Activated CD4-positive, alpha-beta memory T cell treated with anti-CD3 and anti-CD28 coated beads, Interleukin-2, amount 10 ng/mL, durations not matched to agents 7 days and 5 days (primary cell): ENCODE measurements at regions not wholly inside any gene's neighbourhood (a gene's known extent, or its start where the extent isn't known, plus 50 kb on each side); places are given as distances from the start of the nearest gene placed in this dataset.

Experiments used
- CTCF ChIA-PET: fragments of 350-600 bp; sonication (Branson Sonifier 250); formaldehyde crosslinking; loops from one replicate; lab custom pipeline; 2021; ENCODE audit warnings: antibody characterized with exemption, inconsistent platforms; lab: Charles Lee
- POLR2A ChIA-PET: fragments of 350-600 bp; sonication (Branson Sonifier 250); formaldehyde crosslinking; loops from one replicate; lab custom pipeline; 2021; ENCODE audit warnings: antibody characterized with exemption; lab: Charles Lee
- DNase-seq: peaks from one replicate; pipeline ENCODE4 v3.0.0-alpha.2; 2020
- H3K27ac Mint-ChIP-seq: one replicate; pipeline ENCODE4 v1.8.0; 2021; ENCODE audit warnings: mild to moderate bottlenecking, mixed read lengths
- H3K27me3 Mint-ChIP-seq: one replicate; pipeline ENCODE4 v1.8.0; 2021; ENCODE audit warnings: mixed read lengths
- H3K36me3 Mint-ChIP-seq: one replicate; pipeline ENCODE4 v1.8.0; 2021; ENCODE audit warnings: low read depth, mixed read lengths
- H3K4me1 Mint-ChIP-seq: one replicate; pipeline ENCODE4 v1.8.0; 2021; ENCODE audit warnings: mixed read lengths
- H3K4me3 Mint-ChIP-seq: one replicate; pipeline ENCODE4 v1.8.0; 2021; ENCODE audit warnings: mild to moderate bottlenecking, mixed read lengths
- H3K9me3 Mint-ChIP-seq: one replicate; pipeline ENCODE4 v1.8.0; 2021; ENCODE audit warnings: mixed read lengths

- Mint-ChIP-seq H3K27ac (no peak overlapping the region), H3K4me3 (no peak overlapping the region), H3K9me3 (no peaks in the 10 kb centered on the region), H3K4me1 (no peaks in the 10 kb centered on the region), H3K36me3 (no peaks in the 10 kb centered on the region), H3K27me3 (peaks cover 3% of the 10 kb centered on the region)
- no peak for DNase-seq
- ChIA-PET POLR2A (no interaction called here), CTCF (no interaction called here)
Measured at GRCh38 chr2:234853729-234854128, 98.1 kb upstream of the SH3BP4 start.

GRCh38 chr2:234852941-234853340 lies 98.9 kb upstream of the SH3BP4 start:
- Mint-ChIP-seq H3K27ac (no peak overlapping the region), H3K36me3 (no peaks in the 10 kb centered on the region), H3K4me1 (no peaks in the 10 kb centered on the region), H3K27me3 (peaks cover 3% of the 10 kb centered on the region), H3K4me3 (no peak overlapping the region), H3K9me3 (no peaks in the 10 kb centered on the region)
- ChIA-PET CTCF (no interaction called here), POLR2A (no interaction called here)
- DNase-seq: no peak

GRCh38 chr2:234852035-234852434 lies 99.8 kb upstream of the SH3BP4 start:
- H3K4me1 Mint-ChIP-seq: no peaks in the 10 kb centered on the region

GRCh38 chr2:234851451-234851850 lies 100.4 kb upstream of the SH3BP4 start:
- H3K36me3 Mint-ChIP-seq: no peaks in the 10 kb centered on the region
- H3K4me1 Mint-ChIP-seq: no peaks in the 10 kb centered on the region
- ChIA-PET CTCF (no interaction called here), POLR2A (no interaction called here)
- H3K27me3 Mint-ChIP-seq: peaks cover 3% of the 10 kb centered on the region
- H3K9me3 Mint-ChIP-seq: no peaks in the 10 kb centered on the region
- DNase-seq: no peak
- no peak overlapping the region for H3K4me3 Mint-ChIP-seq
- no peak overlapping the region for H3K27ac Mint-ChIP-seq

More at GRCh38 chr2:234852035-234852434, 99.8 kb upstream of the SH3BP4 start:
- CTCF ChIA-PET: no interaction called here
- no peak for DNase-seq
- POLR2A ChIA-PET: no interaction called here
- Mint-ChIP-seq H3K9me3 (no peaks in the 10 kb centered on the region), H3K27me3 (peaks cover 3% of the 10 kb centered on the region), H3K27ac (no peak overlapping the region), H3K36me3 (no peaks in the 10 kb centered on the region), H3K4me3 (no peak overlapping the region)

GRCh38 chr2:234850818-234851217 lies 101.0 kb upstream of the SH3BP4 start:
- no peak for DNase-seq
- H3K9me3 Mint-ChIP-seq: no peaks in the 10 kb centered on the region
- peaks cover 3% of the 10 kb centered on the region for H3K27me3 Mint-ChIP-seq
- ChIA-PET CTCF (no interaction called here), POLR2A (no interaction called here)
- H3K4me3 Mint-ChIP-seq: no peak overlapping the region
- no peaks in the 10 kb centered on the region for H3K36me3 Mint-ChIP-seq
- H3K27ac Mint-ChIP-seq: no peak overlapping the region
- no peaks in the 10 kb centered on the region for H3K4me1 Mint-ChIP-seq

- DNase-seq: no peak
- POLR2A ChIA-PET: no interaction called here
- peaks cover 5% of the 10 kb centered on the region for H3K27me3 Mint-ChIP-seq
- no peak overlapping the region for H3K4me3 Mint-ChIP-seq
- no peaks in the 10 kb centered on the region for H3K9me3 Mint-ChIP-seq
- no peak overlapping the region for H3K27ac Mint-ChIP-seq
- no peaks in the 10 kb centered on the region for H3K4me1 Mint-ChIP-seq
- H3K36me3 Mint-ChIP-seq: no peaks in the 10 kb centered on the region
- CTCF ChIA-PET: no interaction called here
Measured at GRCh38 chr2:234849678-234850077, 102.1 kb upstream of the SH3BP4 start.

- ChIA-PET POLR2A (no interaction called here), CTCF (no interaction called here)
- Mint-ChIP-seq H3K9me3 (no peaks in the 10 kb centered on the region), H3K27me3 (peaks cover 2% of the 10 kb centered on the region), H3K4me1 (no peaks in the 10 kb centered on the region), H3K36me3 (no peaks in the 10 kb centered on the region), H3K4me3 (no peak overlapping the region), H3K27ac (no peak overlapping the region)
- DNase-seq: no peak
Measured at GRCh38 chr2:234848578-234848977, 103.2 kb upstream of the SH3BP4 start.

GRCh38 chr2:234847639-234848038 lies 104.2 kb upstream of the SH3BP4 start:
- no peak for DNase-seq
- H3K27me3 Mint-ChIP-seq: peaks cover 2% of the 10 kb centered on the region
- H3K9me3 Mint-ChIP-seq: no peaks in the 10 kb centered on the region
- H3K4me3 Mint-ChIP-seq: no peak overlapping the region
- ChIA-PET CTCF (no interaction called here), POLR2A (no interaction called here)
- H3K36me3 Mint-ChIP-seq: no peaks in the 10 kb centered on the region
- no peak overlapping the region for H3K27ac Mint-ChIP-seq
- no peaks in the 10 kb centered on the region for H3K4me1 Mint-ChIP-seq

- no peak for DNase-seq
- Mint-ChIP-seq H3K9me3 (no peaks in the 10 kb centered on the region), H3K36me3 (no peaks in the 10 kb centered on the region), H3K27me3 (peaks cover 2% of the 10 kb centered on the region), H3K27ac (no peak overlapping the region), H3K4me3 (no peak overlapping the region), H3K4me1 (no peaks in the 10 kb centered on the region)
- CTCF ChIA-PET: no interaction called here
- POLR2A ChIA-PET: no interaction called here
Measured at GRCh38 chr2:234847364-234847635, 104.5 kb upstream of the SH3BP4 start.

- Mint-ChIP-seq H3K4me3 (no peak overlapping the region), H3K4me1 (no peaks in the 10 kb centered on the region), H3K27me3 (peaks cover 2% of the 10 kb centered on the region), H3K9me3 (no peaks in the 10 kb centered on the region), H3K36me3 (no peaks in the 10 kb centered on the region), H3K27ac (no peak overlapping the region)
- POLR2A ChIA-PET: no interaction called here
- CTCF ChIA-PET: no interaction called here
- DNase-seq: no peak
Measured at GRCh38 chr2:234846599-234847363, 105.0 kb upstream of the SH3BP4 start.

GRCh38 chr2:234845602-234846590 lies 105.9 kb upstream of the SH3BP4 start:
- Mint-ChIP-seq H3K27me3 (peaks cover 2% of the 10 kb centered on the region), H3K9me3 (no peaks in the 10 kb centered on the region), H3K27ac (no peak overlapping the region), H3K4me1 (no peaks in the 10 kb centered on the region), H3K36me3 (no peaks in the 10 kb centered on the region), H3K4me3 (no peak overlapping the region)
- DNase-seq: no peak
- ChIA-PET CTCF (interaction anchor here (1.0 kb wide), 1 partner anchor 24 kb away, joined by 3 read pairs; no protein-coding TSS in a partner anchor), POLR2A (no interaction called here)

- H3K36me3 Mint-ChIP-seq: no peaks in the 10 kb centered on the region
- H3K9me3 Mint-ChIP-seq: no peaks in the 10 kb centered on the region
- peaks cover 4% of the 10 kb centered on the region for H3K27me3 Mint-ChIP-seq
- H3K4me1 Mint-ChIP-seq: no peaks in the 10 kb centered on the region
- no peak overlapping the region for H3K4me3 Mint-ChIP-seq
- DNase-seq: no peak
- POLR2A ChIA-PET: no interaction called here
- CTCF ChIA-PET: no interaction called here
- no peak overlapping the region for H3K27ac Mint-ChIP-seq
Measured at GRCh38 chr2:234843411-234843810, 108.4 kb upstream of the SH3BP4 start.

GRCh38 chr2:234842753-234843152 lies 109.1 kb upstream of the SH3BP4 start:
- Mint-ChIP-seq H3K27me3 (peaks cover 4% of the 10 kb centered on the region), H3K4me3 (no peak overlapping the region), H3K4me1 (no peaks in the 10 kb centered on the region), H3K27ac (no peak overlapping the region), H3K9me3 (no peaks in the 10 kb centered on the region), H3K36me3 (no peaks in the 10 kb centered on the region)
- DNase-seq: no peak
- ChIA-PET CTCF (no interaction called here), POLR2A (no interaction called here)
